ENCODE measurements at regions not wholly inside any gene's neighbourhood (a gene's known extent, or its start where the extent isn't known, plus 50 kb on each side); places are given as distances from the start of the nearest gene placed in this dataset.

GRCh38 chr1:198437332-198437731, 103.1 kb downstream of the ATP6V1G3 start:
- ChIA-PET POLR2A (ENCODE audit: partially characterized antibody) (no interaction called here), CTCF (ENCODE audit: partially characterized antibody) (no interaction called here)
- no peak for TF ChIP-seq POLR2AphosphoS5 (IDR thresholded peaks at IDR 0.05; ENCODE audit: low read depth, low read length)
- TF ChIP-seq USF2 (IDR thresholded peaks at IDR 0.05; ENCODE audit: low read length) = no peak
- no peak for TF ChIP-seq ATF2 (IDR thresholded peaks at IDR 0.05; ENCODE audit: low read length)
- TF ChIP-seq JUN (IDR thresholded peaks at IDR 0.05; ENCODE audit: low read depth, low read length) = no peak
- TF ChIP-seq BCL11A (IDR thresholded peaks at IDR 0.05; ENCODE audit: low read depth in 2 of 2, low read length in 2 of 2) = no peak

More at GRCh38 chr1:198437332-198437731, 103.1 kb downstream of the ATP6V1G3 start:
- Histone ChIP-seq H3K18ac (ENCODE audit: extremely low read depth, low read length) (no peak overlapping the region), H3K4me2 (ENCODE audit: insufficient read depth in 1 of 2, low read depth in 2 of 2, low read length in 2 of 2) (no peak overlapping the region), H3K23ac (ENCODE audit: insufficient read length) (no peak overlapping the region), H3K36me3 (ENCODE audit: control insufficient read depth in 2 of 4, insufficient read depth in 4 of 4, low read length in 3 of 4) (no peaks in the 10 kb centered on the region), H3K27me3 (replicated peaks in 1 of 4; ENCODE audit: control insufficient read depth in 3 of 4, extremely low read depth in 1 of 4, insufficient read depth in 3 of 4, low read length in 3 of 4) (no peaks in the 10 kb centered on the region), H2AFZ (ENCODE audit: low read length) (no peak overlapping the region), H3K79me1 (ENCODE audit: low read depth, low read length) (no peaks in the 10 kb centered on the region), H3K9me3 (ENCODE audit: insufficient read depth in 2 of 2, low read depth in 1 of 2, low read length in 1 of 2) (no peaks in the 10 kb centered on the region), H3K23me2 (ENCODE audit: low read depth, low read length) (no peaks in the 10 kb centered on the region), H2BK5ac (ENCODE audit: low read depth, low read length) (no peak overlapping the region), H3K79me2 (ENCODE audit: control insufficient read depth in 1 of 2, insufficient read depth in 2 of 2, low read length in 2 of 2) (no peaks in the 10 kb centered on the region), H4K8ac (ENCODE audit: extremely low read depth, insufficient read depth, low read length) (no peak overlapping the region), H3K4me3 (ENCODE audit: extremely low read depth in 1 of 4, insufficient read depth in 2 of 4, low read depth in 3 of 4, low read length in 4 of 4) (no peak overlapping the region), H2BK12ac (ENCODE audit: low read depth, low read length) (no peak overlapping the region), H2BK15ac (ENCODE audit: low read length) (no peak overlapping the region), H3K27ac (ENCODE audit: low read depth, low read length) (no peak overlapping the region), H2BK120ac (replicated peaks; ENCODE audit: low read depth, low read length) (no peak overlapping the region), H4K20me1 (replicated peaks in 1 of 2; ENCODE audit: control insufficient read depth in 1 of 2, insufficient read depth in 2 of 2, low read length in 2 of 2) (no peaks in the 10 kb centered on the region), H3K9ac (replicated peaks in 1 of 4; ENCODE audit: extremely low read depth in 1 of 4, low read depth in 3 of 4, low read length in 3 of 4) (no peak overlapping the region), H4K5ac (ENCODE audit: insufficient read length, low read depth, low read length) (no peak overlapping the region), H3K14ac (ENCODE audit: insufficient read length) (no peak overlapping the region), H3K4me1 (replicated peaks in 1 of 4; ENCODE audit: control insufficient read depth in 3 of 4, insufficient read depth in 4 of 4, low read length in 3 of 4) (no peaks in the 10 kb centered on the region), H2AK5ac (ENCODE audit: low read depth, low read length) (no peak overlapping the region), H4K91ac (replicated peaks; ENCODE audit: insufficient read length, low read length) (no peak overlapping the region), H3K4ac (replicated peaks; ENCODE audit: insufficient read length, low read depth, low read length) (no peak overlapping the region), H3K56ac (replicated peaks; ENCODE audit: insufficient read length, low read depth, low read length) (no peak overlapping the region), H2BK20ac (ENCODE audit: low read length) (no peak overlapping the region)
- DNase-seq (ENCODE audit: low read depth in 1 of 2, low spot score in 2 of 2) (no peak), FAIRE-seq (no peak)
- WGBS, 2 experiments (ENCODE audit: extremely low coverage in 1 of 2, insufficient coverage in 1 of 2, insufficient read length in 1 of 2, insufficient replicate concordance in 2 of 2, low coverage in 1 of 2, low lambda C conversion rate in 2 of 2, missing lambda C conversion rate in 1 of 2) = 89% methylated on average over 2 of the region's 2 CpGs; no CpG with 5 or more reads in 1 of the 2 experiments

Data from H1 (cell line).